Vagina (tissue), 2 donors: ENCODE measurements at regions not wholly inside any gene's neighbourhood (a gene's known extent, or its start where the extent isn't known, plus 50 kb on each side); places are given as distances from the start of the nearest gene placed in this dataset.
A peak's percentile ranks its signal among the peaks of the same experiment; 100 is the strongest.

ENCODE experiments used
- DNase-seq, 2 donors: peaks; one replicate each; pipeline ENCODE4 v3.0.0-alpha.2; 2017; ENCODE audit errors: extremely low spot score in 2 of 2
- H3K27ac ChIP-seq: fragments of 200-600 bp; sonication (generic); one replicate; pipeline ENCODE4 v1.5.1; 2019
- H3K27me3 ChIP-seq: fragments of 200-600 bp; sonication (generic); one replicate; pipeline ENCODE4 v1.5.1; 2019
- H3K36me3 ChIP-seq, 2 donors: fragments of 200-600 bp; sonication (generic); one replicate each; pipeline ENCODE4 v1.5.1; 2017 to 2019
- H3K4me1 ChIP-seq: fragments of 200-600 bp; sonication (generic); one replicate; pipeline ENCODE4 v1.5.1; 2019
- H3K4me3 ChIP-seq, 2 donors: fragments of 200-600 bp; sonication (generic); 1 replicate in 1 of 2; 2 replicates in 1 of 2; pipeline ENCODE4 v1.5.1; 2016 to 2019
- H3K9me3 ChIP-seq: fragments of 200-600 bp; sonication (generic); one replicate; pipeline ENCODE4 v1.5.1; 2019
- POLR2A ChIP-seq, 2 donors: fragments of 450-650 bp; IDR thresholded peaks; one replicate each; pipeline ENCODE4 v1.6.1; 2017; ENCODE audit warnings: antibody characterized with exemption in 2 of 2, mild to moderate bottlenecking in 2 of 2, moderate library complexity in 2 of 2
- POLR2AphosphoS5 ChIP-seq, 2 donors: sonication (generic); formaldehyde crosslinking; IDR thresholded peaks; one replicate each; pipeline ENCODE4 v1.9.0; 2017; ENCODE audit warnings: antibody characterized with exemption in 2 of 2, mild to moderate bottlenecking in 2 of 2, low read depth in 1 of 2; ENCODE audit not compliant: insufficient read depth in 1 of 2
- intact Hi-C: fragments of 100-400 bp; cut with DNase I; formaldehyde crosslinking; loops from one replicate; pipeline ENCODE4 v1.15.1; 2023
- TF ChIP-seq, protein P1 (sequence below), 3 experiments: fragments of 450-650 bp in 2 of 3; fragments of 200-600 bp in 1 of 3; sonication (generic) in 1 of 3; IDR thresholded peaks; one replicate each; pipeline ENCODE4 v1.5.1; 2017 to 2019; ENCODE audit warnings: antibody characterized with exemption in 3 of 3, mild to moderate bottlenecking in 2 of 3, moderate library complexity in 2 of 3

DNA sequence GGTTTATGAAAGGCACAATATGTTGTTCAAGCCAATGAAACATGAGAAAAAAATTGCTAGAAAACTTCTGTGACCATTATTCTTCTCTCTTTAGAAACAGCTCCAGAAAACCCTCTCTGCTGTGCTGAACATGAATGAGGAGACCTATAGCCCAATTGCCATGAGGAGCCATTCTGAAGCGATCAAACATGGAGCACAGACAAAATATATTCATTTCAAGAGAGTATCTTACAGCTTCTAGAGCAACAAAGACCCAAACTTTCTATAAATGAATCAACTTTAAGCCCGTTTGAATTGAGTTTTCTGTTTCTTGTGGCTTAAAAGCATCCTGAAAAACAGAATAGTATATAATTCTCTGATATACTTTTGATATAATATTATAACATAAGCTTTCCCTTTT, 83.4 kb upstream of the UCN3 start:
- Histone ChIP-seq H3K27me3 (no peaks in the 10 kb centered on the region), H3K4me1 (peaks cover 7% of the 10 kb centered on the region), H3K4me3 (no peak overlapping the region), H3K9me3 (no peaks in the 10 kb centered on the region), H3K36me3 (no peaks in the 10 kb centered on the region), H3K27ac (no peak overlapping the region)
- intact Hi-C loops, result no loop called here
- DNase-seq, result no peak
- no peak for TF ChIP-seq POLR2A (IDR thresholded peaks at IDR 0.05)
- no peak for TF ChIP-seq POLR2AphosphoS5 (IDR thresholded peaks at IDR 0.05; ENCODE audit: insufficient read depth in 1 of 2, low read depth in 1 of 2)
- TF ChIP-seq, protein P1, sequence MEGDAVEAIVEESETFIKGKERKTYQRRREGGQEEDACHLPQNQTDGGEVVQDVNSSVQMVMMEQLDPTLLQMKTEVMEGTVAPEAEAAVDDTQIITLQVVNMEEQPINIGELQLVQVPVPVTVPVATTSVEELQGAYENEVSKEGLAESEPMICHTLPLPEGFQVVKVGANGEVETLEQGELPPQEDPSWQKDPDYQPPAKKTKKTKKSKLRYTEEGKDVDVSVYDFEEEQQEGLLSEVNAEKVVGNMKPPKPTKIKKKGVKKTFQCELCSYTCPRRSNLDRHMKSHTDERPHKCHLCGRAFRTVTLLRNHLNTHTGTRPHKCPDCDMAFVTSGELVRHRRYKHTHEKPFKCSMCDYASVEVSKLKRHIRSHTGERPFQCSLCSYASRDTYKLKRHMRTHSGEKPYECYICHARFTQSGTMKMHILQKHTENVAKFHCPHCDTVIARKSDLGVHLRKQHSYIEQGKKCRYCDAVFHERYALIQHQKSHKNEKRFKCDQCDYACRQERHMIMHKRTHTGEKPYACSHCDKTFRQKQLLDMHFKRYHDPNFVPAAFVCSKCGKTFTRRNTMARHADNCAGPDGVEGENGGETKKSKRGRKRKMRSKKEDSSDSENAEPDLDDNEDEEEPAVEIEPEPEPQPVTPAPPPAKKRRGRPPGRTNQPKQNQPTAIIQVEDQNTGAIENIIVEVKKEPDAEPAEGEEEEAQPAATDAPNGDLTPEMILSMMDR (IDR thresholded peaks at IDR 0.05), result no peak

DNA sequence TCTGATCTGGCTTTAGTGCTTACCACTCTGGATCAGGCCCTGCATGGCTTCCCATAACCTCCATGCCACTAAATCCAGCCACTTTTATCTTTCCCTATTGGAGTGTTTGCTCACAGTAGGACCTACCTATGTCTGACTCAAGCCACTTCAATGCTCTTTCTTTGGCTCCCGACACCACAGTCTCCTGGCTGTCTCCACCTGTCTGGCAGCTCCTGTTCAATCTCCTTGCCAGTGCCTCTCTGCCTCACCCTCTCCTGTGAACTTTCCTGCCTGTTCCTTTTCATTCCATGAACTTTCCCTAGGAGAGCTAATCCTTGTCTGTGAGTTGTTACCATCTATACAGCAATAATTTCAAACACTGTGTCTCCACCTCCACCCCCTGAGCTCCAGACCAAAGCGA, 82.6 kb upstream of the UCN3 start:
- no peak overlapping the region for H3K27ac ChIP-seq
- H3K9me3 ChIP-seq, result no peaks in the 10 kb centered on the region
- no peak overlapping the region for H3K4me3 ChIP-seq
- H3K27me3 ChIP-seq, result no peaks in the 10 kb centered on the region
- intact Hi-C loops, result no loop called here
- H3K36me3 ChIP-seq, result no peaks in the 10 kb centered on the region
- DNase-seq, result no peak
- TF ChIP-seq POLR2A (IDR thresholded peaks at IDR 0.05), result no peak
- TF ChIP-seq, protein P1 (IDR thresholded peaks at IDR 0.05), result no peak
- TF ChIP-seq POLR2AphosphoS5 (IDR thresholded peaks at IDR 0.05; ENCODE audit: insufficient read depth in 1 of 2, low read depth in 1 of 2), result no peak
- peaks cover 7% of the 10 kb centered on the region for H3K4me1 ChIP-seq

DNA sequence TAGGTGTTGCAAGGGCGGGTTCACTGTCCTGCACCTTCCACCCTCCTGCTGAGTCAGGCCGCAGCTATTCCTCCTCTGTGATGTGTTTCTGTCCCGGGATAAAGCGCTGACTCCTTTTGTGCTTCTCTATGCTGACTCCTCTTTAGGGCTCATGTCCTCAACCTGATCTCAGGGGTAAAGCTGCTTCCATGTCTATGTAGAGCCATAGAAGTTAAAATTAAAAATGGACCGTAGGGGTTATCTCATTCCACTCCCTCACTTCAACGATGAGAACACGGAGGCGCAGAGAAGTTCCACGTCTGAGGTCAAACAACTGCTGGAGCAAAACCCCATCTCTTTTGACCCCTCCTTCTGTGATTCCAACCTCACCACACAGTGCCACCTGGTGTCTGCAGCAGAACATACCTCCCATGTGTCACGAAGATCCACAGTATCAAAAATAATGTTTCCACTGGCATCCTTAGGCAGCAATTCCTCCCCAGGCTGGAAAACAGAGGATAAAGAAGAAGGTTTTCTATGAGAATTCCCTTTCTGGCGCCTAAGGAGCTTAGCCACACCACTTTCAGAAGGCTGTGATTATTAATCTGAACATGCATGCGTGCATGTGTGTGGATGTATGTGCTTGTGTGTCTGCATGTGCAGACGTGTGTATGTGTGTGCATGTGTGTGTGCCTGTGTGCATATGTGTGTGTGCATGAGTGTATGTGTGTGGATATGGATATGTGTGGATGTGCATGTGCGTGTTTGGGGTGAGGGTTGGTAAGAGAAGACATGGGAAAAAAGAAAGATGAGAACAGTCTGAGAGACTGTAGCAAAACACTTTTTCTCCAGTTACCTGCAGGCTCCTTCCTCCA, 81.2 kb upstream of the UCN3 start:
- no peak for DNase-seq
- intact Hi-C loops, result no loop called here
- peaks cover 7% of the 10 kb centered on the region for H3K4me1 ChIP-seq
- TF ChIP-seq, protein P1 (IDR thresholded peaks at IDR 0.05), result peak in 2 of 3 experiments; percentile 42 to 50
- TF ChIP-seq POLR2A (IDR thresholded peaks at IDR 0.05), result no peak
- TF ChIP-seq POLR2AphosphoS5 (IDR thresholded peaks at IDR 0.05; ENCODE audit: insufficient read depth in 1 of 2, low read depth in 1 of 2), result peak in 1 of 2 donors; percentile 20
- H3K36me3 ChIP-seq, result no peaks in the 10 kb centered on the region
- H3K4me3 ChIP-seq, result no peak overlapping the region
- H3K9me3 ChIP-seq, result no peaks in the 10 kb centered on the region
- no peak overlapping the region for H3K27ac ChIP-seq
- H3K27me3 ChIP-seq, result no peaks in the 10 kb centered on the region

DNA sequence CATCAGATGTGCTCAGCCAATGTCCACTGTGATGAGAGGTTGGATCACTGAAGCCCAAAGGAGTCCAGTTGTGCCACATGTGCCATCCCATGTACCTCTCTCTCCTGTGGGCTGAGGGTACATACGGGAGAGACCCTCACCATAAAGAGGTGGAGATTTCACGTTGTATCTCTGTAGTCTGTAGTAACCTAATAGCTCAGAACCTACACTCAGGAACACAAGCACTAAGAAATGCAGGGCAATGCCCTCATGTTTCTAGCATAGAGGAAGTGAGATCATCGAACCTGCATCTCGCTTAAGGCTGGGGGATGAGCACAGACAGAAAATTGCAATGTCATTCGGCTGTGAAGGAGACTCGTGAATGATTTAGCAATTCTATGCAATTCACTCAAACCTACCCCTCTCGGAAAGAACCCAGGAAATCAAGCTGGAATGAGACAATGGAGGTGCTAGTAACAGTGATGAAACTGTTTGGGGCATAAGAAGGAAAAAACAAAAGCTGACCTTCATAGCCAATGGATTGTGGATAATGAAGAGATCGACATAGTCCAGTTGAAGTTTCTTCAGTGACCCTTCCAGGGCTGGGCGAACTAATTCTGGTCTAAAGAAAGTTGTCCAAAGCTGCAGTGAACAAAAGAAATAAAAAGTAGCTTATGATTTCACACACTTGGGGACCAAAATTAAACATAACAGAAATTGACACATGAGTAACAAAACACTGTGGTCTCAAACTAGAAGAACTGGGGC, 80.3 kb upstream of the UCN3 start:
- H3K27me3 ChIP-seq, result no peaks in the 10 kb centered on the region
- intact Hi-C loops, result no loop called here

More for the DNA sequence above, 80.3 kb upstream of the UCN3 start:
- Histone ChIP-seq H3K9me3 (no peaks in the 10 kb centered on the region), H3K4me1 (peaks cover 7% of the 10 kb centered on the region), H3K36me3 (no peaks in the 10 kb centered on the region), H3K4me3 (no peak overlapping the region), H3K27ac (no peak overlapping the region)
- no peak for DNase-seq
- TF ChIP-seq, protein P1 (IDR thresholded peaks at IDR 0.05), result no peak
- TF ChIP-seq POLR2A (IDR thresholded peaks at IDR 0.05) (no peak), POLR2AphosphoS5 (IDR thresholded peaks at IDR 0.05; ENCODE audit: insufficient read depth in 1 of 2, low read depth in 1 of 2) (no peak)
